Endothelial cell of umbilical vein (primary cell): ENCODE measurements at regions not wholly inside any gene's neighbourhood (a gene's known extent, or its start where the extent isn't known, plus 50 kb on each side); places are given as distances from the start of the nearest gene placed in this dataset.

Source experiments
- BruUV-seq: library from RNA; stranded (reverse); fragments of 400-500 nt; replicated peaks from 2 replicates; lab custom pipeline; 2021; lab: Mats Ljungman, UMichigan
- CTCF ChIA-PET: fragments of 300-600, 350-600 bp; sonication (Branson Sonifier 250); formaldehyde crosslinking; loops from one replicate; lab custom pipeline; 2021; ENCODE audit warnings: antibody characterized with exemption, inconsistent platforms; lab: Charles Lee
- POLR2A ChIA-PET: fragments of 300-600, 350-600 bp; sonication (Branson Sonifier 250); formaldehyde crosslinking; loops from one replicate; lab custom pipeline; 2021; ENCODE audit warnings: antibody characterized with exemption, inconsistent platforms; lab: Charles Lee
- DNase-seq: peaks from one replicate; pipeline ENCODE4 v3.0.0-alpha.2; 2011; ENCODE audit warnings: low read depth, low spot score
- FAIRE-seq: peaks from 2 replicates; lab custom pipeline; 2011; peaks lifted over from hg19 to GRCh38; lab: Jason Lieb, UNC
- H2AFZ ChIP-seq: 2 replicates; pipeline ENCODE4 v1.6.0; 2012; ENCODE audit warnings: low read depth, low read length, control low read depth, inconsistent platforms
- H3K27ac ChIP-seq: 2 replicates; pipeline ENCODE4 v1.5.1; 2011; ENCODE audit warnings: low read depth, mild to moderate bottlenecking, control low read depth, low read length, moderate library complexity; ENCODE audit not compliant: insufficient read depth
- H3K27me3 ChIP-seq, 2 experiments: 2 replicates each; pipeline versions ENCODE4 v1.6.0 to v1.6.1; 2011; ENCODE audit warnings: low read length in 2 of 2, mixed read lengths in 1 of 2; ENCODE audit not compliant: control insufficient read depth in 2 of 2, insufficient read depth in 2 of 2
- H3K36me3 ChIP-seq, 2 experiments: 2 replicates in 1 of 2; 3 replicates in 1 of 2; pipeline ENCODE4 v1.5.1; 2011; ENCODE audit warnings: low read length in 2 of 2, mild to moderate bottlenecking in 1 of 2, moderate library complexity in 1 of 2; ENCODE audit not compliant: control insufficient read depth in 2 of 2, insufficient read depth in 2 of 2; ENCODE audit errors: extremely low read depth in 1 of 2
- H3K4me1 ChIP-seq: 3 replicates; pipeline ENCODE4 v1.5.1; 2011; ENCODE audit warnings: mild to moderate bottlenecking, low read length; ENCODE audit not compliant: control insufficient read depth, insufficient read depth; ENCODE audit errors: extremely low read depth
- H3K4me2 ChIP-seq: 2 replicates; pipeline ENCODE4 v1.6.1; 2011; ENCODE audit warnings: low read length, control low read depth, mixed read lengths; ENCODE audit not compliant: insufficient read depth
- H3K4me3 ChIP-seq, 3 experiments: fragments of 200-600 bp in 1 of 3; sonication (generic), shearing (Covaris generic) in 1 of 3; replicated peaks in 1 of 3; 2 replicates each; pipeline ENCODE4 v1.5.1; 2011 to 2016; ENCODE audit warnings: control low read depth in 3 of 3, low read length in 3 of 3, mild to moderate bottlenecking in 2 of 3, inconsistent platforms in 1 of 3, low read depth in 1 of 3, moderate library complexity in 1 of 3; ENCODE audit not compliant: insufficient read depth in 1 of 3
- H3K79me2 ChIP-seq: 2 replicates; pipeline ENCODE4 v1.6.0; 2012; ENCODE audit warnings: low read length, inconsistent platforms; ENCODE audit not compliant: control insufficient read depth, insufficient read depth
- H3K9ac ChIP-seq: replicated peaks from 2 replicates; pipeline ENCODE3; 2011; ENCODE audit warnings: low read length, control low read depth; ENCODE audit not compliant: insufficient read depth; ENCODE audit errors: extremely low read depth
- H3K9me1 ChIP-seq: replicated peaks from 3 replicates; pipeline ENCODE4 v1.6.0; 2011; ENCODE audit warnings: mild to moderate bottlenecking, low read length; ENCODE audit not compliant: control insufficient read depth, insufficient read depth; ENCODE audit errors: extremely low read depth
- H3K9me3 ChIP-seq: replicated peaks from 2 replicates; pipeline ENCODE4 v1.5.1; 2012; ENCODE audit warnings: low read length, inconsistent platforms; ENCODE audit not compliant: control insufficient read depth, insufficient read depth
- H4K20me1 ChIP-seq: replicated peaks from 2 replicates; pipeline ENCODE3; 2011; ENCODE audit warnings: mild to moderate bottlenecking, low read length; ENCODE audit not compliant: control insufficient read depth, insufficient read depth; ENCODE audit errors: extremely low read depth
- EZH2 ChIP-seq: IDR thresholded peaks from 2 replicates; pipeline ENCODE4 v1.6.1; 2012; ENCODE audit warnings: borderline replicate concordance, low read depth, mild to moderate bottlenecking, moderate library complexity, low read length, inconsistent platforms; ENCODE audit not compliant: severe bottlenecking
- JUN ChIP-seq: IDR thresholded peaks from 2 replicates; pipeline ENCODE4 v1.6.1; 2011; ENCODE audit warnings: borderline replicate concordance, low read depth; ENCODE audit not compliant: insufficient read length, insufficient read depth
- MYC ChIP-seq: IDR thresholded peaks from one replicate; pipeline ENCODE4 v1.6.1; 2011; ENCODE audit warnings: mild to moderate bottlenecking, low read depth, low read length
- POLR2A ChIP-seq: IDR thresholded peaks from 2 replicates; pipeline ENCODE4 v1.6.1; 2012; ENCODE audit warnings: low read depth, mild to moderate bottlenecking, control low read depth, low read length
- dilution Hi-C: fragments of 300-500 bp; cut with MboI; formaldehyde crosslinking; loops from one replicate; pipeline ENCODE4 v1.15.0; 2019; ENCODE audit warnings: low sequenced_read_pairs; ENCODE audit not compliant: extremely low pct_ligation_motif_present
- intact Hi-C: fragments of 100-400 bp; cut with micrococcal nuclease; formaldehyde crosslinking; loops from one replicate; pipeline ENCODE4 v1.10.0; 2022
- TF ChIP-seq, protein P1 (sequence below), 2 donors: IDR thresholded peaks; 1 replicate in 1 of 2; 2 replicates in 1 of 2; pipeline ENCODE4 v1.5.1; 2011; ENCODE audit warnings: low read length in 2 of 2, mild to moderate bottlenecking in 2 of 2, moderate library complexity in 2 of 2, control low read depth in 1 of 2, inconsistent platforms in 1 of 2, low read depth in 1 of 2; ENCODE audit not compliant: insufficient read depth in 1 of 2; ENCODE audit errors: extremely low read depth in 1 of 2

DNA sequence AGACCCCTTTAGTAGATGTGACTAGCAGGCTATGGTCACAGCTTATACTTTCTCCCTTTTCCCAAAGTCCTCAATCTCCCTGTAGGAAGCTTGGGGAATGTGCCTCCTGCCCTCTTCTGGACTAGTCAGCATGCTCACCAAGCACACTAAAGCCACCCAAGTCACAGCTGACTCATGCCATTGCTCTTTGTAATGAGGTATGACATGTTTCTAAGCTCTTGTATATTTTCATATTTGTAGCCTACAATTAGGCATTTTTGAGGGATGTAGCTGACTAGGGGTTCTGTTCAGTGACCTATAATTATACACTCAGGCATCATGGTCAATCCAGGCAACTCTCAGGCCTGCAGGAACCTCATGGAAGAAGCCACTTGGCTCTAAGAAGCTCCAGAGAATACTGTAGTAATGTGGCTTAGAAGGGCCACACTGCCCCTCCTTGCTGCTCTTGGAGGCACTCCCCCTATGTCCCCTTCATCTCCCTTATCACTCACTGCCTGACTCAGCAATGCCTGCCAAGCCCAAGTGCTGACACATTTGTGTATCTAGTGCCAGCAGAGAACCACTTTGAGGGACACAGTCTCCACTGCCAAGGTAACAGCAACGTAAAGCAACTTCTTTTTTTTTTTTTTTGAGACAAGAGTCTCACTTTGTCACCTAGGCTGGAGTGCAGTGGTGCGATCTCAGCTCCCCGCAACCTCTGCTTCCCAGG, 86.2 kb downstream of the RPL27A start:
- Histone ChIP-seq H4K20me1 (no peaks in the 10 kb centered on the region), H3K4me2 (no peak overlapping the region), H3K4me1 (peaks cover 22% of the 10 kb centered on the region), H3K9me1 (no peaks in the 10 kb centered on the region), H3K27ac (no peak overlapping the region), H3K27me3 (no peaks in the 10 kb centered on the region), H3K9me3 (no peaks in the 10 kb centered on the region), H2AFZ (no peak overlapping the region), H3K9ac (no peak overlapping the region), H3K79me2 (no peaks in the 10 kb centered on the region), H3K36me3 (no peaks in the 10 kb centered on the region), H3K4me3 (no peak overlapping the region)
- no peak for TF ChIP-seq JUN
- TF ChIP-seq EZH2, result no peak
- TF ChIP-seq, protein P1, sequence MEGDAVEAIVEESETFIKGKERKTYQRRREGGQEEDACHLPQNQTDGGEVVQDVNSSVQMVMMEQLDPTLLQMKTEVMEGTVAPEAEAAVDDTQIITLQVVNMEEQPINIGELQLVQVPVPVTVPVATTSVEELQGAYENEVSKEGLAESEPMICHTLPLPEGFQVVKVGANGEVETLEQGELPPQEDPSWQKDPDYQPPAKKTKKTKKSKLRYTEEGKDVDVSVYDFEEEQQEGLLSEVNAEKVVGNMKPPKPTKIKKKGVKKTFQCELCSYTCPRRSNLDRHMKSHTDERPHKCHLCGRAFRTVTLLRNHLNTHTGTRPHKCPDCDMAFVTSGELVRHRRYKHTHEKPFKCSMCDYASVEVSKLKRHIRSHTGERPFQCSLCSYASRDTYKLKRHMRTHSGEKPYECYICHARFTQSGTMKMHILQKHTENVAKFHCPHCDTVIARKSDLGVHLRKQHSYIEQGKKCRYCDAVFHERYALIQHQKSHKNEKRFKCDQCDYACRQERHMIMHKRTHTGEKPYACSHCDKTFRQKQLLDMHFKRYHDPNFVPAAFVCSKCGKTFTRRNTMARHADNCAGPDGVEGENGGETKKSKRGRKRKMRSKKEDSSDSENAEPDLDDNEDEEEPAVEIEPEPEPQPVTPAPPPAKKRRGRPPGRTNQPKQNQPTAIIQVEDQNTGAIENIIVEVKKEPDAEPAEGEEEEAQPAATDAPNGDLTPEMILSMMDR (IDR thresholded peaks at IDR 0.05; ENCODE audit: extremely low read depth in 1 of 2, insufficient read depth in 1 of 2, low read depth in 1 of 2, low read length in 2 of 2), result peak in 1 of 2 donors; percentile 8
- no peak for TF ChIP-seq MYC
- no peak for TF ChIP-seq POLR2A
- FAIRE-seq (peak; percentile 40), DNase-seq (no peak)
- ChIA-PET CTCF (interaction anchor here (1.1 to 1.6 kb wide), 9 partner anchors 9 to 191 kb away, joined by 3 to 7 read pairs (median 4); partner anchors contain the start of genes RPL27A and TRIM66), POLR2A (no interaction called here)
- dilution Hi-C loops, result no loop called here
- intact Hi-C loops, result no loop called here
- no TSS peak for BruUV-seq
